ENCODE measurements at regions not wholly inside any gene's neighbourhood (a gene's known extent, or its start where the extent isn't known, plus 50 kb on each side); places are given as distances from the start of the nearest gene placed in this dataset.

- TF ChIP-seq CTCF (IDR thresholded peaks at IDR 0.05) (no peak), EP300 (IDR thresholded peaks at IDR 0.05) (no peak), POLR2AphosphoS5 (IDR thresholded peaks at IDR 0.05) (no peak), POLR2A (IDR thresholded peaks at IDR 0.05) (no peak)
Measured at GRCh38 chr9:101925498-101925897, 187.1 kb upstream of the GRIN3A start.
